ENCODE measurements at regions not wholly inside any gene's neighbourhood (a gene's known extent, or its start where the extent isn't known, plus 50 kb on each side); places are given as distances from the start of the nearest gene placed in this dataset.

DNA sequence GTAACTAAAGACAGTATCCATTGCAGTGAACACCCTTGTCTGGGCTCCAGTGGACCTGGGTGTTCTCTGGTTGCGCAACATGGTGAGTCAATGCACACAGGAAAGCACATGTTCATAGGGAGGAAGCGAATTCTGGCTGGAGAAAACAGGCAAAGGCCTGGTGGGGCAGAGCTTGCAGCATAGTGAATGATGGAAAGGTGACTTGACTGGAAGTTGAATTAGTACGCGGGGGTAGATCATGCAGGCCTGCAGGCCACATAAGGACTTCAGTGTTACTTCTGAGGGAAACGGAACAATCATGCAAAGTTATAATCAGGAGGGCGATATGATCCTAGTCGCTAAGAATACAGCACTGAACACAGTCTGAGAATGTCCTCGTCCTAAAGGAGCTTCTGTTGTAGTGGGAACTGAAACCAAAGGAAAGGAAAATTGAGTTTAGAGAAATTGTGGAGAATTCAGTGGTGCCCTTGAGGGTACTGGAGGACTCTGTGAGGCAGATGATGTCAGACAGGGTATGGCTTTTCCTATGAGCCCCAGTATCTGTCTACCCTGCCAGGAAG lies 71.9 kb upstream of the RANBP3L start:
- Histone ChIP-seq H4K20me1 (ENCODE audit: insufficient read depth) (no peaks in the 10 kb centered on the region), H3K4me3 (peak overlapping the region; percentile 15; the same call in 1 of the 2 replicates), H3K27ac (peak overlapping the region; percentile 77), H2AFZ (0 out of 2 replicates have a peak overlapping the region, but pooled peaks have one; percentile 13), H3K4me2 (ENCODE audit: unreplicated experiment) (peak overlapping the region; percentile 35), H3K9me2 (ENCODE audit: insufficient read depth) (no peaks in the 10 kb centered on the region), H3K27me3 (replicated peaks; ENCODE audit: insufficient read depth) (no peaks in the 10 kb centered on the region), H3K79me2 (ENCODE audit: insufficient read depth) (no peaks in the 10 kb centered on the region), H3K9me3 (ENCODE audit: low read depth) (no peaks in the 10 kb centered on the region), H3K4me1 (ENCODE audit: insufficient read depth) (peaks cover 25% of the 10 kb centered on the region), H3K9ac (peak overlapping the region; percentile 25), H3F3A (ENCODE audit: insufficient read depth) (peaks cover 20% of the 10 kb centered on the region), H3K36me3 (ENCODE audit: low read depth) (no peaks in the 10 kb centered on the region)
- 12 to 14% methylated on average over 8 of the region's 8 CpGs for whole genome bisulfite sequencing, 2 experiments (ENCODE audit: low coverage in 1 of 2, low lambda C conversion rate in 2 of 2, missing lambda C conversion rate in 2 of 2)
- DNase-seq = peak; percentile 91
- TF ChIP-seq EZH2phosphoT487 (IDR thresholded peaks at IDR 0.05; ENCODE audit: insufficient read depth, low read depth) = no peak
- no peak for TF ChIP-seq EZH2 (IDR thresholded peaks at IDR 0.05; ENCODE audit: insufficient read depth, poor library complexity, severe bottlenecking)
- in situ Hi-C loops (cut with MboI) = no loop called here

DNA sequence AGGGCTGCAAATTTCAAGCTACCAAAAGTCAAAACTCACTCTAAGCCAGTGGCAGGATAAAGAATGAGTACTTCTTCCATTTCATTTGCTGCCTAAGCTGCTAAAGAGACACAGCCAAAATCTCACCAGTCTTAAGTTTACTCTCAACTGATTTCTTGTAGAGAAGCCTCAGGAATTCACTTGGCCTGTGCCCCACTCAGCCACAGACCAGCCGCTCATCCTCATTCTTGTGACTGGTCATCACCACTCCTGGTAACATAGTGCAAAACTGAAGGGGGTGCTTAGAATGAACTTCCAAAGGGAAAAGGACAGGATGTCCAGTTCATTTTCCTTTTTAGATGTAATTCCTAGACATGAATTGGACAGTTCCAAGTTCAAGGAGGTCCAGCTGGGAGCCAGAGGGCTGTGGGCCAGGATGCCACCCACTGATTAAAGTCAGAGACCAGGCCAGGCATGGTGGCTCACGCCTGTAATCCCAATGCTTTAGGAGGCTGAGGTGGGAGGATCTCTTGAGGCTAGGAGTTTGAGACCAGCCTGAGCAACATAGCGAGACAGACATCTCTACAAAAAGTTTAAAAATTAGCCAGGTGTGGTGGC lies 72.7 kb upstream of the RANBP3L start:
- Histone ChIP-seq H2AFZ (no peak overlapping the region), H3K9ac (peak overlapping the region; percentile 25), H3K79me2 (ENCODE audit: insufficient read depth) (no peaks in the 10 kb centered on the region), H3K9me2 (ENCODE audit: insufficient read depth) (no peaks in the 10 kb centered on the region), H3K9me3 (ENCODE audit: low read depth) (no peaks in the 10 kb centered on the region), H3K27ac (peak overlapping the region; percentile 77), H4K20me1 (ENCODE audit: insufficient read depth) (no peaks in the 10 kb centered on the region), H3K4me2 (ENCODE audit: unreplicated experiment) (peak overlapping the region; percentile 35), H3K4me3 (peak overlapping the region; percentile 15; the same call in 1 of the 2 replicates), H3K36me3 (ENCODE audit: low read depth) (no peaks in the 10 kb centered on the region), H3K4me1 (ENCODE audit: insufficient read depth) (peaks cover 30% of the 10 kb centered on the region), H3F3A (ENCODE audit: insufficient read depth) (peaks cover 19% of the 10 kb centered on the region), H3K27me3 (replicated peaks; ENCODE audit: insufficient read depth) (no peaks in the 10 kb centered on the region)
- in situ Hi-C loops (cut with MboI) = no loop called here
- WGBS, 2 experiments (ENCODE audit: low coverage in 1 of 2, low lambda C conversion rate in 2 of 2, missing lambda C conversion rate in 2 of 2) = 40 to 50% methylated on average over 3 of the region's 3 CpGs
- no peak for TF ChIP-seq EZH2phosphoT487 (IDR thresholded peaks at IDR 0.05; ENCODE audit: insufficient read depth, low read depth)
- TF ChIP-seq EZH2 (IDR thresholded peaks at IDR 0.05; ENCODE audit: insufficient read depth, poor library complexity, severe bottlenecking) = no peak
- DNase-seq = peak; percentile 93

DNA sequence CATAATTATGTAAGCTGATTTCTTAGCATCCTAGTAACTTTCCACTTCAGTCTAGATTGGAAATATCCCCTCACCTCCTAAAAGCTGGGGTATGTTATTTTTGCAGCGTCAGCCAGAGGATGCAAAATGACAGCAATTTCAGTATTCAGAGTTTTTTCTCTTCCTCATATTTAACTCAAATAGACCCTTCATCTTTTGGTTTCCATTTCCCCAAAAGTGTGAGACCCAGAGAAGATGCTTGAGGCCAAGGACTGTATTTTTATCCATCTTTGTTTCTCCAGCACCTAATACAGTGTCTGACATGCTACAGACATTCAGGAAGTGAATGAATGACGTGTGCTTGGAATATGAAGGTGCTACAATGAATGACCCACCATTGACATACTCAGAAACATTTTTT lies 75.5 kb upstream of the RANBP3L start:
- H3K4me3 ChIP-seq = no peak overlapping the region
- H3K79me2 ChIP-seq (ENCODE audit: insufficient read depth) = no peaks in the 10 kb centered on the region
- no peak for DNase-seq
- H3F3A ChIP-seq (ENCODE audit: insufficient read depth) = peaks cover 19% of the 10 kb centered on the region
- WGBS, 2 experiments (ENCODE audit: low coverage in 1 of 2, low lambda C conversion rate in 2 of 2, missing lambda C conversion rate in 2 of 2) = 49 to 66% methylated on average over 2 of the region's 2 CpGs
- H3K36me3 ChIP-seq (ENCODE audit: low read depth) = no peaks in the 10 kb centered on the region
- H3K9ac ChIP-seq = no peak overlapping the region
- H3K9me2 ChIP-seq (ENCODE audit: insufficient read depth) = no peaks in the 10 kb centered on the region
- H3K27ac ChIP-seq = no peak overlapping the region
- H3K4me2 ChIP-seq (ENCODE audit: unreplicated experiment) = no peak overlapping the region
- H3K27me3 ChIP-seq (replicated peaks; ENCODE audit: insufficient read depth) = no peaks in the 10 kb centered on the region
- no peaks in the 10 kb centered on the region for H4K20me1 ChIP-seq (ENCODE audit: insufficient read depth)
- TF ChIP-seq EZH2 (IDR thresholded peaks at IDR 0.05; ENCODE audit: insufficient read depth, poor library complexity, severe bottlenecking) = no peak
- no peak for TF ChIP-seq EZH2phosphoT487 (IDR thresholded peaks at IDR 0.05; ENCODE audit: insufficient read depth, low read depth)
- no peak overlapping the region for H2AFZ ChIP-seq
- peaks cover 30% of the 10 kb centered on the region for H3K4me1 ChIP-seq (ENCODE audit: insufficient read depth)
- in situ Hi-C loops (cut with MboI) = no loop called here
- H3K9me3 ChIP-seq (ENCODE audit: low read depth) = no peaks in the 10 kb centered on the region

DNA sequence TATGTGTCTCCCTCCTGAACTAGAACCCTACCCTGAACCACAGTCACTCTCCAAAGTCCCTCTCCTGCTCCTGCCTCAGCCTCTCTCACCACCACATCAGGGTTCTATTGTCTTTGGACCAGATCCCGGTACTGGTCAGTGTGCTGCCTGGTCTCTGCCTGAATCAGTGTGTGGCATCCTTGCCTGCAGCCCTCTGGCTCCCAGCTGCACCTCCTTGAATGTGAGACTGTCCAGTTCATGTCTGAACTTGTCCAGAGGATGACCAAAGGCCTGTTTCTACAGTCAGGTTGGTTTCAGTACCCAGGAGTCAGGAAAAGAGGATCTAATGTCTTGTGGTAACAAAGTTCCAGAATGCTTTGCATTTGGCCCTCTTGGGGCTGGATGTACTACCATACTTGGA lies 76.8 kb upstream of the RANBP3L start:
- Histone ChIP-seq H3K36me3 (ENCODE audit: low read depth) (no peaks in the 10 kb centered on the region), H3K9me3 (ENCODE audit: low read depth) (no peaks in the 10 kb centered on the region), H2AFZ (peak overlapping the region; percentile 48; the same call in 1 of the 2 replicates), H3K4me1 (ENCODE audit: insufficient read depth) (peaks cover 22% of the 10 kb centered on the region), H4K20me1 (ENCODE audit: insufficient read depth) (no peaks in the 10 kb centered on the region), H3K27me3 (replicated peaks; ENCODE audit: insufficient read depth) (no peaks in the 10 kb centered on the region), H3K79me2 (ENCODE audit: insufficient read depth) (no peaks in the 10 kb centered on the region), H3F3A (ENCODE audit: insufficient read depth) (peaks cover 12% of the 10 kb centered on the region), H3K4me2 (ENCODE audit: unreplicated experiment) (peak overlapping the region; percentile 9), H3K9ac (no peak overlapping the region), H3K9me2 (ENCODE audit: insufficient read depth) (no peaks in the 10 kb centered on the region), H3K27ac (no peak overlapping the region), H3K4me3 (no peak overlapping the region)
- WGBS, 2 experiments (ENCODE audit: low coverage in 1 of 2, low lambda C conversion rate in 2 of 2, missing lambda C conversion rate in 2 of 2) = 86 to 94% methylated on average over 1 of the region's 1 CpG
- in situ Hi-C loops (cut with MboI) = no loop called here
- peak; percentile 59 for DNase-seq
- no peak for TF ChIP-seq EZH2 (IDR thresholded peaks at IDR 0.05; ENCODE audit: insufficient read depth, poor library complexity, severe bottlenecking)
- no peak for TF ChIP-seq EZH2phosphoT487 (IDR thresholded peaks at IDR 0.05; ENCODE audit: insufficient read depth, low read depth)
